ENCODE measurements at regions not wholly inside any gene's neighbourhood (a gene's known extent, or its start where the extent isn't known, plus 50 kb on each side); places are given as distances from the start of the nearest gene placed in this dataset.
"Not testable (repeated sequence)": the region's sequence is repeated elsewhere in the genome, so short reads cannot be mapped to it uniquely, and the experiment has no call there.

GRCh38 chr12:47365443-47366076 is 285.8 kb upstream of the AMIGO2 start:
- peaks cover 30 to 38% of the 10 kb centered on the region in 2 donors for H3K4me1 Mint-ChIP-seq
- H3K27ac Mint-ChIP-seq, result peak overlapping the region in 2 of 6 donors; percentile 1 to 23
- H3K27me3 Mint-ChIP-seq (ENCODE audit: low read depth in 3 of 3); H3K36me3 Mint-ChIP-seq; DNase-seq; H3K9me3 Mint-ChIP-seq: not testable (repeated sequence)
- H3K4me3 Mint-ChIP-seq, result peak overlapping the region in 1 of 5 donors; percentile 22

DNA sequence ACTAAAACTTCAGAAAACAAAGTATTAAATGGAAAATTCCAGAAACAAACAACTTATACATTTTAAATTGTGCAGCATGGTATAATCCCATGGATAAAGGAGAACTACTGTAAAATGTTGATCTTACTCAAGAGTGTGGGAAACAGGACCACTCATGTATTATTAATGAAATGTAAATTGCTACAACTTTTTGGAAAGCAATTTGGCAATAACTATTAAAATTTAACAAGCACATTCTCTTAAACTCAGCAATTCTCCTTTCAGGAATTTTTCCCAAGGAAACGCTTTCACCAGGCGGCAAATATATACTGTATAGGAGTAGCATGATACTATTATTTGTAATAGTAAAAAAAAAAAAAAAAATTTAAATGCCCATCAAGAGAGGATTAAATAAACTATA is 284.5 kb upstream of the AMIGO2 start:
- Mint-ChIP-seq H3K36me3 (no peaks in the 10 kb centered on the region), H3K27ac (no peak overlapping the region), H3K4me1 (peaks cover 43 to 51% of the 10 kb centered on the region in 2 donors), H3K27me3 (ENCODE audit: low read depth in 3 of 3) (peaks cover 0 to 3% (median 1%) of the 10 kb centered on the region in 3 donors), H3K4me3 (no peak overlapping the region), H3K9me3 (no peaks in the 10 kb centered on the region)
- no peak for DNase-seq

DNA sequence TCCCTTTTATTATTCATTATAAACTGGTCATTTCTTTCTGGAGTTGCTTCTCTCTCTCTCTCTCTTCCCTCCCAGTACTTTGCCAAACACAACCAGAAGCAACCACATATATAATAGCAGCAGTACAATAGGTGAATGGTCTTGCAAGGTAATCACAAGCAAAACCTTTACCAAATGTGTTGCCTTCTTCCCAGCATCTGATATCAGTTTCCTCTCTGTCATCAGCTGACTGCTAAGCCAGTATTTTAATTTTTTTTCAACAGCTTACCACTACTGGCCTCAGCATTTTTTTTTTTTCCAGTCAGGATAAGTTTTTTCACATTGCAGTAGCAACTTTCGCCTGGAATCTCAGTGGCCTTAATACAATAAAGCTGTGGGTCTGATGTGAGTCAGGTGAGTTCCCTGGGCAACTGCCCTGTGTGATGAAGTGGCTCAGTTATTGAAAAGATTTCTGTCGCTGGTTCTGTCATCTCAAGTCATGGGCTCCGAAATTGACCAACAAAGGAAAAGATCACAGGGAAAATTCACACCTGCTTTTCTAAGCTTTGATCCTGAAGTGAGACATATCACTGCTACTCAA is 282.5 kb upstream of the AMIGO2 start:
- Mint-ChIP-seq H3K4me1 (peaks cover 47 to 55% of the 10 kb centered on the region in 2 donors), H3K36me3 (no peaks in the 10 kb centered on the region), H3K9me3 (peaks cover 0 to 1% (median 0%) of the 10 kb centered on the region in 6 donors), H3K27me3 (ENCODE audit: low read depth in 3 of 3) (peaks cover 0 to 3% (median 1%) of the 10 kb centered on the region in 3 donors), H3K27ac (peak overlapping the region; percentile 94 to 98 (median 97)), H3K4me3 (peak overlapping the region; percentile 18 to 89 (median 62))
- DNase-seq, result no peak

DNA sequence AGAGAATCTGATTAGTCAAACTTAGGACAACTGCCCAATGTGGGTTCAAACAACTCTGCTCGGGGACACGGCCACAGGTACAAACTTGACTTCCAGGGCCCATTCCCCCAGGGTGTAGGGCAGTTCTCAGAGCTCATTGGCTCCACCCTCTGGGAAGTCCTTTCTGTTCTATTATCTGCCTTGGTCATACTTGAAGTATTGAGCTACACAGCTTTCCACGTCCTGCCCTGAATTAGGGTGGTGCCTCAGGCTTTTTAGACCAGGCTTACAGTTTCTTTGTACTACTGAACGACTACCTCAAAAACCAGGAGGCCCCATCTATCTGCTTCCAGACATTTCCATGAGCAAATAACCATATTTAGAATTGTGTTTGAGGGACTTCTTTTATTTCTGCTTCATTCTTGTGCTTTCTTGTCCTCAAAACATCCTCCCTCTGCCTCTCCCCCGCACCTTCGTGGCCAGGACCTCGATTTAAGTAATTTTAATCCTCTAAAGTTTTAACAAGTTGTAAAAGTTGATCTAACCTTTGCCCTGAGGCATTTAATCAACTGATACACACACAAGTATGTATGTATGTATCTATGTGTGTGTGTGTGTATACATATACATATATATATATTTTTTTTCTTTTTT is 281.7 kb upstream of the AMIGO2 start:
- peaks cover 0 to 4% (median 0%) of the 10 kb centered on the region in 3 donors for H3K36me3 Mint-ChIP-seq
- H3K4me3 Mint-ChIP-seq, result peak overlapping the region; percentile 82 to 90 (median 84)
- H3K9me3 Mint-ChIP-seq, result peaks cover 0 to 1% (median 0%) of the 10 kb centered on the region in 6 donors
- peaks cover 0 to 3% (median 1%) of the 10 kb centered on the region in 3 donors for H3K27me3 Mint-ChIP-seq (ENCODE audit: low read depth in 3 of 3)
- DNase-seq, result peak; percentile 19 to 39 (median 31)
- peak overlapping the region; percentile 94 to 98 (median 97) for H3K27ac Mint-ChIP-seq
- peaks cover 51 to 58% of the 10 kb centered on the region in 2 donors for H3K4me1 Mint-ChIP-seq

DNA sequence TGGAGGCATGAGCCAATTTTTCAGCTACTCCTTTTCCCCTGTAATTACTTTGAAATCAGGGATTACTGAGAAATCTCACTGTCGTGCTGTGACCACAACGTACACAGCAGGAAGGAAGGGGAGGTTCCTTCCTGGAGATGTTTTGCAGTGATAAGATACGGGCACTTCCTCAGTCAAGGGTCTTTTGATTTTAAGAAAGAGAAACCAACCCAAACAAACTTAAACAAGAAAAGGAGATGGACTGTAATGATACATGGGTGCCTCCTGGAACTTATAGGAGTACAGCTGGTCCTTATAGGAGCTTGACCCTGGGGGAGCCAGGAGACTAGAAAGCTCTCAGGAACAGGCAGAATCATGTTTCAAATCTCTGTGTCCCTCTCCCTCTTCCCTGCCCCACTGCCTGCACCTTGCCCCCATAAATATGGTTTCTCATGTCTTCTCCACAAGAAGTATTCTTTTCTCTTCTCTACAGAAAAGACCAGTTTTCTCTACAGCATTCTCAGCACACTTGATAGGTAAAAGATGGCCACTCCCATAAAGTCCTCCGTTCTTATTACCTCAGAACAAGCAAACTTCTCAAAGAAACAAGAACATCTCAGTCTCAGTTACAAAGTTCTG is 281.1 kb upstream of the AMIGO2 start:
- peaks cover 57 to 64% of the 10 kb centered on the region in 2 donors for H3K4me1 Mint-ChIP-seq
- H3K27ac Mint-ChIP-seq, result peak overlapping the region; percentile 94 to 98 (median 97)
- peaks cover 0 to 4% (median 3%) of the 10 kb centered on the region in 3 donors for H3K27me3 Mint-ChIP-seq (ENCODE audit: low read depth in 3 of 3)
- H3K4me3 Mint-ChIP-seq, result peak overlapping the region; percentile 82 to 90 (median 84)
- peaks cover 0 to 7% (median 0%) of the 10 kb centered on the region in 3 donors for H3K36me3 Mint-ChIP-seq
- H3K9me3 Mint-ChIP-seq, result peaks cover 0 to 1% (median 0%) of the 10 kb centered on the region in 6 donors
- peak; percentile 48 to 51 (median 50) for DNase-seq

- Mint-ChIP-seq H3K4me3 (peak overlapping the region; percentile 82 to 90 (median 84)), H3K36me3 (peaks cover 0 to 7% (median 0%) of the 10 kb centered on the region in 3 donors), H3K9me3 (peaks cover 0 to 1% (median 0%) of the 10 kb centered on the region in 6 donors), H3K4me1 (peaks cover 59 to 69% of the 10 kb centered on the region in 2 donors), H3K27me3 (ENCODE audit: low read depth in 3 of 3) (peaks cover 0 to 4% (median 3%) of the 10 kb centered on the region in 3 donors), H3K27ac (peak overlapping the region; percentile 94 to 98 (median 97))
- no peak for DNase-seq
Observed at GRCh38 chr12:47360093-47360480, 280.3 kb upstream of the AMIGO2 start.

GRCh38 chr12:47359310-47360092 is 279.7 kb upstream of the AMIGO2 start:
- DNase-seq, result no peak
- Mint-ChIP-seq H3K9me3 (peaks cover 0 to 1% (median 0%) of the 10 kb centered on the region in 6 donors), H3K36me3 (peaks cover 0 to 7% (median 0%) of the 10 kb centered on the region in 3 donors), H3K4me1 (peaks cover 57 to 69% of the 10 kb centered on the region in 2 donors), H3K4me3 (peak overlapping the region; percentile 8 to 46 (median 42)), H3K27ac (peak overlapping the region; percentile 10 to 96 (median 86)), H3K27me3 (ENCODE audit: low read depth in 3 of 3) (peaks cover 0 to 4% (median 3%) of the 10 kb centered on the region in 3 donors)

- H3K4me1 Mint-ChIP-seq, result peaks cover 43 to 45% of the 10 kb centered on the region in 2 donors
- peak overlapping the region in 1 of 6 donors; percentile 9 for H3K27ac Mint-ChIP-seq
- DNase-seq; H3K9me3 Mint-ChIP-seq; H3K27me3 Mint-ChIP-seq (ENCODE audit: low read depth in 3 of 3); H3K4me3 Mint-ChIP-seq; H3K36me3 Mint-ChIP-seq: not testable (repeated sequence)
Observed at GRCh38 chr12:47357006-47357405, 277.2 kb upstream of the AMIGO2 start.

DNA sequence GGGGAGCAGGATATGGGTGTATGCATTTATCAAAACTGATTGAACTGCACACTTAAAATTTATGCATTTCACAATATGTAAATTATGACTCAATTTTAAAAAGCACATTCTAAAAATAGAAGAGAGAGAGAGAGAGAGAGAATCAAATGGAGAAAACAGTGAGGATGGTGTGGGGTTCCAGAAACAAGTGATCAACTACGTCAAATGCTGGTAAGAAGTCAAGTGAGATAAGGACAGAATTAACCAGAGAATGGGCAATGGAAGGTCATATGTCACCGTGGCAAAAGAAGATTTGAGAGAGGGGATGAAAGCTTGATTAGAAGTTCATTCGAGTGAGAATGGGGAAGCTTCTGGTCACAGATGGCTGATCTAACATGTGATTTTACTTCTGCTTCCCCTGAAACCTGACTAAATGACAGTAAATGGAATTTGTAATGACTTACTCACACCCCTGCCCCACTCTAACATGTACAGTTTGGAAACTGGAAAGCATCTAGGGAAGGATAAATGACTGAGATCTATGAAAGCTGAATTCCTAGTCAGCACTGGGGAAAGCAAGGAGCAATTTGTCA is 276.5 kb upstream of the AMIGO2 start:
- DNase-seq, result no peak
- Mint-ChIP-seq H3K4me3 (no peak overlapping the region), H3K27ac (peak overlapping the region in 3 of 6 donors; percentile 9 to 23 (median 12)), H3K27me3 (ENCODE audit: low read depth in 3 of 3) (peaks cover 0 to 4% (median 3%) of the 10 kb centered on the region in 3 donors), H3K4me1 (peaks cover 35 to 38% of the 10 kb centered on the region in 2 donors), H3K36me3 (peaks cover 0 to 7% (median 0%) of the 10 kb centered on the region in 3 donors), H3K9me3 (peaks cover 0 to 1% (median 0%) of the 10 kb centered on the region in 6 donors)

DNA sequence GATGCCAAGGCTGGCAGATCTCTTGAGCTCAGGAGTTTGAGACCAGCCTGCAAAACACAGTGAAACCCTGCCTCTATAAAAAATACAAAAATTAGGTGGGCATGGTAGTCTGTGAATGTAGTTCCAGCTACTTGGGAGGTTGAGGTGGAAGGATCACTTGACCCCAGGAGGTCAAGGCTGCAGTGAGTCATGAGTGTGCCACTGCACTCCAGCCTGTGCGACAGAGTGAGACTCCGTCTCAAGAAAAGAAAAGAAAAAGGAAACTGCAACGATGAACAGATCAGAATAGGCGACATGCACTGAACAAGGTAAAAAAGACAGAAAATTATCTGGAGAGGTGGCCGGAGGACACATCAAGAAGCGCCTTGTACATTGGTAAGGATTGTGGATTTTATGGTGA is 273.7 kb upstream of the AMIGO2 start:
- DNase-seq, result no peak
- peaks cover 0 to 3% (median 0%) of the 10 kb centered on the region in 3 donors for H3K27me3 Mint-ChIP-seq (ENCODE audit: low read depth in 3 of 3)
- H3K4me1 Mint-ChIP-seq, result peaks cover 20 to 32% of the 10 kb centered on the region in 2 donors
- H3K9me3 Mint-ChIP-seq, result peaks cover 0 to 1% (median 0%) of the 10 kb centered on the region in 6 donors
- H3K4me3 Mint-ChIP-seq, result no peak overlapping the region
- peaks cover 0 to 7% (median 0%) of the 10 kb centered on the region in 3 donors for H3K36me3 Mint-ChIP-seq
- H3K27ac Mint-ChIP-seq, result no peak overlapping the region

DNA sequence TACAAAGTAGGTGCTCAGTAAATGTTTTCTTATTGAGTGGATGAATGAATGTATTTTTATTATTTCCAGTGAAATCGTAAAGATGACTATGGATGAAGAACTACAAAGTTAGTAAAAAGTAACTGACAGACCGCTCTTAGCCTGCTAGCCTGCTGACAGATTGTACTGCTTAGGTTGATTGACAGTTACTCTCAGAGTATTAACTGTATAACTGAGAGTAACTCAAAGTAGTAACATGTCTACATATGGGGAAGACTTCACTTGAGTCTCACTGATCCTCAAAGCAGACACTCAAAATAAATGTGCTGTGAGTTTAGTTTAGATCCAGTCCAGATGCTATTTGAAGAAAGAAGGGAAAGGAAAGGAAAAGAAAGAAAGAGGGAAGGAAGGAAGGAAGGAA is 272.3 kb upstream of the AMIGO2 start:
- Mint-ChIP-seq H3K27me3 (ENCODE audit: low read depth in 3 of 3) (peaks cover 0 to 3% (median 0%) of the 10 kb centered on the region in 3 donors), H3K4me1 (peaks cover 18 to 27% of the 10 kb centered on the region in 2 donors), H3K4me3 (no peak overlapping the region), H3K27ac (peak overlapping the region in 1 of 6 donors; percentile 37), H3K36me3 (peaks cover 0 to 7% (median 0%) of the 10 kb centered on the region in 3 donors), H3K9me3 (no peaks in the 10 kb centered on the region)
- no peak for DNase-seq

DNA sequence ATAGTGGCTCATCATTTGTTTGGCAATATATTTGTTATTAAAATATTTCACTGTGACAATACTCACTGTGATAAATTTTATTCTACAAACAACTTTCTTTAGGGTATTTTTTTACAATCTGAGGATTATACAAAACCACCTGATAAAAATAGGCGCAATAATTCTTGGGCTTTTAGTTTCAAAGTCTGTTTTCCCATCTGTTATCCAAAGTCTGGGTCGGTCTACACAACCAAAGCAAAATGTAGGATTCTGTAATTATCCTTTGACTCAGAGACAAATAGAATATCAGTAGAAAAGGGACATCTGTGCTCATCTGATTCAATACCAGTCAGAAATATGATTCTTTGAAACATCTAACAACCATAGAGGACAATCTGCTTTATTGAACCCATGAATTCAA is 271.8 kb upstream of the AMIGO2 start:
- no peak for DNase-seq
- Mint-ChIP-seq H3K9me3 (no peaks in the 10 kb centered on the region), H3K4me3 (no peak overlapping the region), H3K36me3 (peaks cover 0 to 3% (median 0%) of the 10 kb centered on the region in 3 donors), H3K27me3 (ENCODE audit: low read depth in 3 of 3) (peaks cover 0 to 3% (median 0%) of the 10 kb centered on the region in 3 donors), H3K4me1 (peaks cover 15 to 25% of the 10 kb centered on the region in 2 donors), H3K27ac (no peak overlapping the region)

DNA sequence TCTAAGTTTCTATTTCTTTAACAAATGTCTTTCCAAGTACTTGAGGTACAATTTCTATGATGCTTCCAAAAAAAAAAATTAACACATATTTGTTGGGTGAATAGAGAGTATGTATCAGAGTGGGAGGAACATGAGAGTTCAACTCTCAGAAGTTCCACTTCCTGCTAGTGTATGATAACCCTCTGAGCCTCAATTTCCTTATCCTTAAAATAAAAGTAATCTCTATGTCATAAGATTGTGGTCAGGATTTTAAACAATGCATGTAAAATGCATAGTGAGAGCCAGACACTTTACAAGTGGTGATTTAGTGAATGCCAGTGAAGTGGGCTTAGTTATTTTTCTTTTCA is 270.3 kb upstream of the AMIGO2 start:
- Mint-ChIP-seq H3K4me1 (peaks cover 6 to 13% of the 10 kb centered on the region in 2 donors), H3K4me3 (no peak overlapping the region), H3K27ac (no peak overlapping the region), H3K27me3 (ENCODE audit: low read depth in 3 of 3) (no peaks in the 10 kb centered on the region), H3K9me3 (no peaks in the 10 kb centered on the region), H3K36me3 (no peaks in the 10 kb centered on the region)
- DNase-seq, result no peak
